ENCODE measurements at regions not wholly inside any gene's neighbourhood (a gene's known extent, or its start where the extent isn't known, plus 50 kb on each side); places are given as distances from the start of the nearest gene placed in this dataset.
"Not testable (repeated sequence)": the region's sequence is repeated elsewhere in the genome, so short reads cannot be mapped to it uniquely, and the experiment has no call there.

GRCh38 chr4:117001077-117001476 is 84.3 kb downstream of the TRAM1L1 start:
- Histone ChIP-seq H3K27me3 (ENCODE audit: control insufficient read depth in 2 of 2, insufficient read depth in 2 of 2, low read length in 2 of 2) (no peaks in the 10 kb centered on the region), H2AFZ (ENCODE audit: insufficient read depth, low read depth, low read length, poor library complexity, severe bottlenecking) (no peak overlapping the region), H3K9ac (ENCODE audit: insufficient read depth, low read length, poor library complexity, severe bottlenecking) (no peak overlapping the region), H3K79me2 (ENCODE audit: insufficient read depth, low read length) (no peaks in the 10 kb centered on the region), H3K9me3 (replicated peaks in 1 of 2; ENCODE audit: control insufficient read depth in 1 of 2, insufficient read depth in 1 of 2, low read length in 2 of 2) (no peaks in the 10 kb centered on the region), H3K27ac (ENCODE audit: low read depth in 1 of 2, low read length in 2 of 2) (no peak overlapping the region), H3K4me3 (replicated peaks in 1 of 3; ENCODE audit: low read depth in 2 of 3, low read length in 3 of 3) (no peak overlapping the region), H3K36me3 (replicated peaks in 1 of 2; ENCODE audit: control insufficient read depth in 1 of 2, insufficient read depth in 2 of 2, low read length in 2 of 2) (no peaks in the 10 kb centered on the region), H3K4me2 (replicated peaks; ENCODE audit: extremely low read depth, low read length, poor library complexity, severe bottlenecking) (no peak overlapping the region), H3K4me1 (ENCODE audit: control insufficient read depth in 1 of 2, insufficient read depth in 2 of 2, low read length in 2 of 2) (no peaks in the 10 kb centered on the region), H4K20me1 (ENCODE audit: insufficient read depth, low read length) (no peaks in the 10 kb centered on the region)
- H3K27ac Mint-ChIP-seq = no peak overlapping the region
- intact Hi-C loops (cut with micrococcal nuclease) = no loop called here
- H3K9me3 Mint-ChIP-seq = peaks cover 0 to 3% (median 0%) of the 10 kb centered on the region in 7 donors
- no peaks in the 10 kb centered on the region for H3K36me3 Mint-ChIP-seq
- TF ChIP-seq CTCF (IDR thresholded peaks at IDR 0.05) = no peak
- 100% methylated on average over 4 of the region's 8 CpGs for WGBS (ENCODE audit: insufficient coverage)
- H3K27me3 Mint-ChIP-seq (ENCODE audit: low read depth in 3 of 3) = no peaks in the 10 kb centered on the region
- no peaks in the 10 kb centered on the region for H3K4me1 Mint-ChIP-seq
- no peak overlapping the region for H3K4me3 Mint-ChIP-seq
- no peak for DNase-seq

GRCh38 chr4:116982656-116983055 is 102.7 kb downstream of the TRAM1L1 start:
- no peak overlapping the region for H3K27ac Mint-ChIP-seq
- H3K27me3 Mint-ChIP-seq (ENCODE audit: low read depth in 3 of 3) = no peaks in the 10 kb centered on the region
- H3K9ac ChIP-seq (ENCODE audit: insufficient read depth, low read length, poor library complexity, severe bottlenecking) = no peak overlapping the region
- H2AFZ ChIP-seq (ENCODE audit: insufficient read depth, low read depth, low read length, poor library complexity, severe bottlenecking) = no peak overlapping the region
- H3K4me3 ChIP-seq (replicated peaks in 1 of 3; ENCODE audit: low read depth in 2 of 3, low read length in 3 of 3) = no peak overlapping the region
- no peaks in the 10 kb centered on the region for H3K36me3 ChIP-seq (replicated peaks in 1 of 2; ENCODE audit: control insufficient read depth in 1 of 2, insufficient read depth in 2 of 2, low read length in 2 of 2)
- H3K4me3 Mint-ChIP-seq = no peak overlapping the region
- H3K4me1 Mint-ChIP-seq = no peaks in the 10 kb centered on the region
- H3K27me3 ChIP-seq (ENCODE audit: control insufficient read depth in 2 of 2, insufficient read depth in 2 of 2, low read length in 2 of 2) = no peaks in the 10 kb centered on the region
- H3K9me3 ChIP-seq (replicated peaks in 1 of 2; ENCODE audit: control insufficient read depth in 1 of 2, insufficient read depth in 1 of 2, low read length in 2 of 2) = peaks cover 0 to 4% of the 10 kb centered on the region in 2 donors
- H3K9me3 Mint-ChIP-seq = peaks cover 0 to 12% (median 4%) of the 10 kb centered on the region in 7 donors
- DNase-seq = no peak
- H3K36me3 Mint-ChIP-seq = no peaks in the 10 kb centered on the region
- no peak for TF ChIP-seq CTCF (IDR thresholded peaks at IDR 0.05)
- no peak overlapping the region for H3K4me2 ChIP-seq (replicated peaks; ENCODE audit: extremely low read depth, low read length, poor library complexity, severe bottlenecking)
- no CpG with 5 or more reads among the region's 5 CpGs for WGBS (ENCODE audit: insufficient coverage)
- no peaks in the 10 kb centered on the region for H3K79me2 ChIP-seq (ENCODE audit: insufficient read depth, low read length)
- H3K4me1 ChIP-seq (ENCODE audit: control insufficient read depth in 1 of 2, insufficient read depth in 2 of 2, low read length in 2 of 2) = no peaks in the 10 kb centered on the region
- intact Hi-C loops (cut with micrococcal nuclease) = no loop called here
- H4K20me1 ChIP-seq (ENCODE audit: insufficient read depth, low read length) = no peaks in the 10 kb centered on the region
- no peak overlapping the region for H3K27ac ChIP-seq (ENCODE audit: low read depth in 1 of 2, low read length in 2 of 2)

GRCh38 chr4:116980436-116980835 is 104.9 kb downstream of the TRAM1L1 start:
- H3K4me3 ChIP-seq (replicated peaks in 1 of 3; ENCODE audit: low read depth in 2 of 3, low read length in 3 of 3); H3K27me3 ChIP-seq (ENCODE audit: control insufficient read depth in 2 of 2, insufficient read depth in 2 of 2, low read length in 2 of 2); H3K27ac Mint-ChIP-seq; H3K9me3 ChIP-seq (replicated peaks in 1 of 2; ENCODE audit: control insufficient read depth in 1 of 2, insufficient read depth in 1 of 2, low read length in 2 of 2); H4K20me1 ChIP-seq (ENCODE audit: insufficient read depth, low read length); H3K4me3 Mint-ChIP-seq; H3K79me2 ChIP-seq (ENCODE audit: insufficient read depth, low read length); H3K36me3 ChIP-seq (replicated peaks in 1 of 2; ENCODE audit: control insufficient read depth in 1 of 2, insufficient read depth in 2 of 2, low read length in 2 of 2); H3K9ac ChIP-seq (ENCODE audit: insufficient read depth, low read length, poor library complexity, severe bottlenecking); H3K4me1 ChIP-seq (ENCODE audit: control insufficient read depth in 1 of 2, insufficient read depth in 2 of 2, low read length in 2 of 2); H3K36me3 Mint-ChIP-seq; H3K27ac ChIP-seq (ENCODE audit: low read depth in 1 of 2, low read length in 2 of 2); H3K27me3 Mint-ChIP-seq (ENCODE audit: low read depth in 3 of 3); H3K9me3 Mint-ChIP-seq; DNase-seq; intact Hi-C loops (cut with micrococcal nuclease); H3K4me1 Mint-ChIP-seq; H2AFZ ChIP-seq (ENCODE audit: insufficient read depth, low read depth, low read length, poor library complexity, severe bottlenecking); H3K4me2 ChIP-seq (replicated peaks; ENCODE audit: extremely low read depth, low read length, poor library complexity, severe bottlenecking): not testable (repeated sequence)
- WGBS (ENCODE audit: insufficient coverage) = no CpG with 5 or more reads among the region's 12 CpGs

Measured in CD14-positive monocyte (primary cell).